ENCODE measurements at regions not wholly inside any gene's neighbourhood (a gene's known extent, or its start where the extent isn't known, plus 50 kb on each side); places are given as distances from the start of the nearest gene placed in this dataset.

GRCh38 chr14:57009585-57010515, 199.6 kb upstream of the OTX2 start:
- H3K36me3 Mint-ChIP-seq (ENCODE audit: insufficient read depth) = peaks cover 5% of the 10 kb centered on the region
- H3K27ac Mint-ChIP-seq = no peak overlapping the region
- H3K4me1 Mint-ChIP-seq (ENCODE audit: low read depth) = peaks cover 10% of the 10 kb centered on the region
- H3K27me3 Mint-ChIP-seq = peaks cover 10% of the 10 kb centered on the region
- TF ChIP-seq, protein P1, sequence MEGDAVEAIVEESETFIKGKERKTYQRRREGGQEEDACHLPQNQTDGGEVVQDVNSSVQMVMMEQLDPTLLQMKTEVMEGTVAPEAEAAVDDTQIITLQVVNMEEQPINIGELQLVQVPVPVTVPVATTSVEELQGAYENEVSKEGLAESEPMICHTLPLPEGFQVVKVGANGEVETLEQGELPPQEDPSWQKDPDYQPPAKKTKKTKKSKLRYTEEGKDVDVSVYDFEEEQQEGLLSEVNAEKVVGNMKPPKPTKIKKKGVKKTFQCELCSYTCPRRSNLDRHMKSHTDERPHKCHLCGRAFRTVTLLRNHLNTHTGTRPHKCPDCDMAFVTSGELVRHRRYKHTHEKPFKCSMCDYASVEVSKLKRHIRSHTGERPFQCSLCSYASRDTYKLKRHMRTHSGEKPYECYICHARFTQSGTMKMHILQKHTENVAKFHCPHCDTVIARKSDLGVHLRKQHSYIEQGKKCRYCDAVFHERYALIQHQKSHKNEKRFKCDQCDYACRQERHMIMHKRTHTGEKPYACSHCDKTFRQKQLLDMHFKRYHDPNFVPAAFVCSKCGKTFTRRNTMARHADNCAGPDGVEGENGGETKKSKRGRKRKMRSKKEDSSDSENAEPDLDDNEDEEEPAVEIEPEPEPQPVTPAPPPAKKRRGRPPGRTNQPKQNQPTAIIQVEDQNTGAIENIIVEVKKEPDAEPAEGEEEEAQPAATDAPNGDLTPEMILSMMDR (IDR thresholded peaks at IDR 0.05; ENCODE audit: unreplicated experiment) = no peak
- H3K4me3 Mint-ChIP-seq (ENCODE audit: low read depth) = no peak overlapping the region
- no peak for DNase-seq (ENCODE audit: low spot score, unreplicated experiment)
- H3K9me3 Mint-ChIP-seq (ENCODE audit: low read depth) = peaks cover 13% of the 10 kb centered on the region

DNA sequence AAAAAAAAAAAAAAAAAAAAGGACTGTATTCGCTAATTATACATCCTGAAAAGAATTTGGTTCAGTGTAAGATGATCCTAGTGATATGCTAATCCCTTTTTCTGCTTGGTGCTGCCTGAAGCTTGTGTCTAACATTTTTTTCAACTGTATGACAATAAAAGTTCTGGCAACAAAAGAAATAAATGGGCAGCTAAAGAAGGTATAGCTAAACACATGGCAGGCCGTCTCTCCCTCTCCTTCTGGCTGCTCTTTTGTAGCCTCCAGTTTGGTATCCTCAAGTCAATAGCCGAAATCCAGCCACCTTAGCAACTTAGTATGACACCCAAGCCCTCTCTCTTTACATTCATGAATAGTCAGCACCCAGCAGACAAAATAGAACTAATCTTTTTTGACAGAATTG, 198.3 kb upstream of the OTX2 start:
- Mint-ChIP-seq H3K36me3 (ENCODE audit: insufficient read depth) (peaks cover 3% of the 10 kb centered on the region), H3K27me3 (peaks cover 10% of the 10 kb centered on the region), H3K9me3 (ENCODE audit: low read depth) (peaks cover 11% of the 10 kb centered on the region), H3K27ac (no peak overlapping the region), H3K4me3 (ENCODE audit: low read depth) (no peak overlapping the region), H3K4me1 (ENCODE audit: low read depth) (peaks cover 15% of the 10 kb centered on the region)
- no peak for DNase-seq (ENCODE audit: low spot score, unreplicated experiment)
- TF ChIP-seq, protein P1 (IDR thresholded peaks at IDR 0.05; ENCODE audit: unreplicated experiment) = no peak

DNA sequence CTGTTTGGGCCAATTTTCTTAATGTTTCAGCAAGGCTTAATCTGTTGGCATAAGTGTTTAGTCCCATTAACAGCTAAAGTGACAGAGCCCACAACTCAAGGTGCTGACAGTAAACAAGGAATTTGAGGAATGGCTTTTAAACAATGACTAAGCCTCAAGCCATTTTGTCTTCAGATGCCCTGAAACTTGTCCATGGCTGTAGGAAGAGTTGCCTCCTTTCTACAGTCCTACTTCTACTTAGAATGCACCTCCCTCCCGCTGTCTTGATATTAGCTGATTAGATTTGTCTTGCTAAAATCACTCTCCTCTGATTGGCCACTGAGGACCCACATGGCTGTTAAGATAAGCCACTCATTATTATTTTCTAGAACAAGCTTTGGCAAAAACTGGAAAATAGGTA, 188.4 kb upstream of the OTX2 start:
- Mint-ChIP-seq H3K36me3 (ENCODE audit: insufficient read depth) (no peaks in the 10 kb centered on the region), H3K27me3 (peaks cover 39% of the 10 kb centered on the region), H3K9me3 (ENCODE audit: low read depth) (no peaks in the 10 kb centered on the region), H3K4me3 (ENCODE audit: low read depth) (no peak overlapping the region), H3K4me1 (ENCODE audit: low read depth) (peaks cover 10% of the 10 kb centered on the region), H3K27ac (no peak overlapping the region)
- TF ChIP-seq, protein P1 (IDR thresholded peaks at IDR 0.05; ENCODE audit: unreplicated experiment) = no peak
- no peak for DNase-seq (ENCODE audit: low spot score, unreplicated experiment)

- DNase-seq (ENCODE audit: low spot score, unreplicated experiment) = no peak
- H3K27ac Mint-ChIP-seq = no peak overlapping the region
- H3K4me3 Mint-ChIP-seq (ENCODE audit: low read depth) = no peak overlapping the region
- TF ChIP-seq, protein P1 (IDR thresholded peaks at IDR 0.05; ENCODE audit: unreplicated experiment) = no peak
- H3K36me3 Mint-ChIP-seq (ENCODE audit: insufficient read depth) = peaks cover under 1% of the 10 kb centered on the region
- H3K4me1 Mint-ChIP-seq (ENCODE audit: low read depth) = peaks cover 9% of the 10 kb centered on the region
- H3K27me3 Mint-ChIP-seq = peaks cover 33% of the 10 kb centered on the region
- H3K9me3 Mint-ChIP-seq (ENCODE audit: low read depth) = peaks cover 6% of the 10 kb centered on the region
Measured at GRCh38 chr14:56996721-56997399, 186.6 kb upstream of the OTX2 start.

DNA sequence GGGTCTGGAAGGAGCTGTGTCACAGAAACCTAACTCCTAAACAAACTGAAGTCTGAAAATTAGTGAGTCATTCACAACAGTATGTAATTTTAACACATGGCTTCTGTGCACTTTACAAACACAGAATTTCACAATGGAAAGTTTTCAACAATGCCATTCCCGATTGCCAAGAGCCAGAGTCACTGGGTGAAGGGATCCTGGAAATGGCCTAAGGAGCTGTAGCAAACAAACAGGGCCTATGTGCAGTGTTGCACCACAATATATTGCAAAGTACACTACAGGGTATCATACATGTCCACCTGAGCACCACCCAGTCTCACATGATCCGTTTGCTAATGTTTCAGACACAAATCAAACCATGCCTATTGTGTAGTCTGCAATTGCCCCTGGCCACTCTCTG, 184.7 kb upstream of the OTX2 start:
- Mint-ChIP-seq H3K27me3 (peaks cover 19% of the 10 kb centered on the region), H3K4me1 (ENCODE audit: low read depth) (peaks cover 9% of the 10 kb centered on the region), H3K4me3 (ENCODE audit: low read depth) (no peak overlapping the region), H3K27ac (no peak overlapping the region), H3K9me3 (ENCODE audit: low read depth) (peaks cover 12% of the 10 kb centered on the region), H3K36me3 (ENCODE audit: insufficient read depth) (peaks cover 2% of the 10 kb centered on the region)
- no peak for DNase-seq (ENCODE audit: low spot score, unreplicated experiment)
- TF ChIP-seq, protein P1 (IDR thresholded peaks at IDR 0.05; ENCODE audit: unreplicated experiment) = no peak

Measured in progenitor cell of endocrine pancreas (in vitro differentiated cells).